ENCODE measurements at regions not wholly inside any gene's neighbourhood (a gene's known extent, or its start where the extent isn't known, plus 50 kb on each side); places are given as distances from the start of the nearest gene placed in this dataset.

GRCh38 chr15:37771465-37771864 lies 163.0 kb upstream of the TMCO5A start:
- TF ChIP-seq POLR2AphosphoS5 (IDR thresholded peaks at IDR 0.05) (no peak), CTCF (IDR thresholded peaks at IDR 0.05) (no peak), POLR2A (IDR thresholded peaks at IDR 0.05) (no peak), EP300 (IDR thresholded peaks at IDR 0.05) (no peak)
